ENCODE measurements at regions not wholly inside any gene's neighbourhood (a gene's known extent, or its start where the extent isn't known, plus 50 kb on each side); places are given as distances from the start of the nearest gene placed in this dataset.

GRCh38 chr1:240666568-240667198 is 54.7 kb upstream of the GREM2 start:
- no peak overlapping the region for H3K4me3 Mint-ChIP-seq
- no peaks in the 10 kb centered on the region for H3K27me3 Mint-ChIP-seq
- no peaks in the 10 kb centered on the region for H3K9me3 Mint-ChIP-seq (ENCODE audit: low read depth)
- no peaks in the 10 kb centered on the region for H3K36me3 Mint-ChIP-seq (ENCODE audit: low read depth)
- H3K4me1 Mint-ChIP-seq = peaks cover 10% of the 10 kb centered on the region
- intact Hi-C loops (cut with DNase I, micrococcal nuclease) = no loop called here
- DNase-seq (no peak), ATAC-seq (peak; percentile 61)
- no peak overlapping the region for H3K27ac Mint-ChIP-seq
- POLR2A ChIA-PET = no interaction called here
- CTCF ChIA-PET = no interaction called here

- Mint-ChIP-seq H3K27me3 (no peaks in the 10 kb centered on the region), H3K27ac (no peak overlapping the region), H3K4me1 (peaks cover 10% of the 10 kb centered on the region), H3K36me3 (ENCODE audit: low read depth) (no peaks in the 10 kb centered on the region), H3K4me3 (no peak overlapping the region), H3K9me3 (ENCODE audit: low read depth) (no peaks in the 10 kb centered on the region)
- DNase-seq (no peak), ATAC-seq (no peak)
- CTCF ChIA-PET = interaction anchor here (1.0 kb wide), 1 partner anchor 13 kb away, joined by 3 read pairs; no protein-coding TSS in a partner anchor
- POLR2A ChIA-PET = no interaction called here
- intact Hi-C loops (cut with DNase I, micrococcal nuclease) = no loop called here
Measured at GRCh38 chr1:240663169-240663879, 51.4 kb upstream of the GREM2 start.

All from activated CD4-positive, alpha-beta T cell treated with anti-CD3 and anti-CD28 coated beads for 36 hours (primary cell).